Calu3 (cell line): ENCODE measurements at regions not wholly inside any gene's neighbourhood (a gene's known extent, or its start where the extent isn't known, plus 50 kb on each side); places are given as distances from the start of the nearest gene placed in this dataset.

Experiments
- BruUV-seq: library from RNA; stranded (reverse); fragments of 400-500 nt; replicated peaks from 2 replicates; lab custom pipeline; 2021; lab: Mats Ljungman, UMichigan
- CTCF ChIA-PET: fragments of 300-600 bp; sonication (Branson Sonifier 250); formaldehyde crosslinking; loops from one replicate; lab custom pipeline; 2022; ENCODE audit warnings: antibody characterized with exemption; lab: Charles Lee
- DNase-seq: peaks from one replicate; pipeline ENCODE4 v3.0.0; 2022
- H3K27ac Mint-ChIP-seq: one replicate; pipeline ENCODE4 v1.8.0; 2022; ENCODE audit warnings: mixed read lengths; ENCODE audit not compliant: unreplicated experiment
- H3K27me3 Mint-ChIP-seq: one replicate; pipeline ENCODE4 v1.8.0; 2022; ENCODE audit warnings: mixed read lengths; ENCODE audit not compliant: unreplicated experiment
- H3K36me3 Mint-ChIP-seq: one replicate; pipeline ENCODE4 v1.8.0; 2022; ENCODE audit warnings: mild to moderate bottlenecking, moderate library complexity, mixed read lengths; ENCODE audit not compliant: insufficient read depth, unreplicated experiment
- H3K4me1 Mint-ChIP-seq: one replicate; pipeline ENCODE4 v1.8.0; 2022; ENCODE audit warnings: mild to moderate bottlenecking, low read depth, mixed read lengths; ENCODE audit not compliant: unreplicated experiment
- H3K4me3 Mint-ChIP-seq: one replicate; pipeline ENCODE4 v1.8.0; 2022; ENCODE audit warnings: mild to moderate bottlenecking, low read depth, moderate library complexity, mixed read lengths; ENCODE audit not compliant: unreplicated experiment
- H3K9me3 Mint-ChIP-seq: one replicate; pipeline ENCODE4 v1.8.0; 2022; ENCODE audit warnings: low read depth, mixed read lengths; ENCODE audit not compliant: unreplicated experiment
- intact Hi-C: fragments of 100-400 bp; cut with micrococcal nuclease; formaldehyde crosslinking; loops from one replicate; pipeline ENCODE4 v1.10.0; 2022; ENCODE audit not compliant: unreplicated experiment
- TF ChIP-seq, protein P1 (sequence below): fragments of 200-600 bp; IDR thresholded peaks from one replicate; pipeline ENCODE4 v1.8.0; 2022; ENCODE audit warnings: antibody characterized with exemption; ENCODE audit not compliant: unreplicated experiment

DNA sequence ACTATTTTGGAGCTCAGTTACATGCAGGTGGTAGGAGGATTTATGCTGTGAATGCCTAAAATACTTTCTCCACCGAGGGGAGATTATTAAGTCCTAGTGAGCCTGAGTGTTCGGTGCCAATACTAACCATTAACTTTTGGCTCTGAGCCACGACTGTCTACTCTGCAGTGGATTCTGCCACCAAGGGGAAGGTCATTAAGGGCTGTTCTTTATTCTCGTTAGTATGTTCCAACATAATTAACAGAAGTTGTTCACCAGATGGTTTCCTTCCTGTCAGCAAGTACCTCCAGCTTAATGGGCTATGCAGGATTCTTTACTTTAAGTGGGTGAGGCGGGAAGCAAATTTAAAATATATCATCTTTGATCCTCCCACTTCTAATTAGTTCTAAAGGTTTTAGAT is 326.3 kb downstream of the BMP4 start:
- CTCF ChIA-PET: no interaction called here
- H3K4me3 Mint-ChIP-seq: no peak overlapping the region
- H3K27me3 Mint-ChIP-seq: peaks cover under 1% of the 10 kb centered on the region
- H3K9me3 Mint-ChIP-seq: no peaks in the 10 kb centered on the region
- no peaks in the 10 kb centered on the region for H3K36me3 Mint-ChIP-seq
- no peak overlapping the region for H3K27ac Mint-ChIP-seq
- no TSS peak for BruUV-seq
- peaks cover 7% of the 10 kb centered on the region for H3K4me1 Mint-ChIP-seq
- TF ChIP-seq, protein P1, sequence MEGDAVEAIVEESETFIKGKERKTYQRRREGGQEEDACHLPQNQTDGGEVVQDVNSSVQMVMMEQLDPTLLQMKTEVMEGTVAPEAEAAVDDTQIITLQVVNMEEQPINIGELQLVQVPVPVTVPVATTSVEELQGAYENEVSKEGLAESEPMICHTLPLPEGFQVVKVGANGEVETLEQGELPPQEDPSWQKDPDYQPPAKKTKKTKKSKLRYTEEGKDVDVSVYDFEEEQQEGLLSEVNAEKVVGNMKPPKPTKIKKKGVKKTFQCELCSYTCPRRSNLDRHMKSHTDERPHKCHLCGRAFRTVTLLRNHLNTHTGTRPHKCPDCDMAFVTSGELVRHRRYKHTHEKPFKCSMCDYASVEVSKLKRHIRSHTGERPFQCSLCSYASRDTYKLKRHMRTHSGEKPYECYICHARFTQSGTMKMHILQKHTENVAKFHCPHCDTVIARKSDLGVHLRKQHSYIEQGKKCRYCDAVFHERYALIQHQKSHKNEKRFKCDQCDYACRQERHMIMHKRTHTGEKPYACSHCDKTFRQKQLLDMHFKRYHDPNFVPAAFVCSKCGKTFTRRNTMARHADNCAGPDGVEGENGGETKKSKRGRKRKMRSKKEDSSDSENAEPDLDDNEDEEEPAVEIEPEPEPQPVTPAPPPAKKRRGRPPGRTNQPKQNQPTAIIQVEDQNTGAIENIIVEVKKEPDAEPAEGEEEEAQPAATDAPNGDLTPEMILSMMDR: no peak
- no peak for DNase-seq
- intact Hi-C loops: no loop called here

DNA sequence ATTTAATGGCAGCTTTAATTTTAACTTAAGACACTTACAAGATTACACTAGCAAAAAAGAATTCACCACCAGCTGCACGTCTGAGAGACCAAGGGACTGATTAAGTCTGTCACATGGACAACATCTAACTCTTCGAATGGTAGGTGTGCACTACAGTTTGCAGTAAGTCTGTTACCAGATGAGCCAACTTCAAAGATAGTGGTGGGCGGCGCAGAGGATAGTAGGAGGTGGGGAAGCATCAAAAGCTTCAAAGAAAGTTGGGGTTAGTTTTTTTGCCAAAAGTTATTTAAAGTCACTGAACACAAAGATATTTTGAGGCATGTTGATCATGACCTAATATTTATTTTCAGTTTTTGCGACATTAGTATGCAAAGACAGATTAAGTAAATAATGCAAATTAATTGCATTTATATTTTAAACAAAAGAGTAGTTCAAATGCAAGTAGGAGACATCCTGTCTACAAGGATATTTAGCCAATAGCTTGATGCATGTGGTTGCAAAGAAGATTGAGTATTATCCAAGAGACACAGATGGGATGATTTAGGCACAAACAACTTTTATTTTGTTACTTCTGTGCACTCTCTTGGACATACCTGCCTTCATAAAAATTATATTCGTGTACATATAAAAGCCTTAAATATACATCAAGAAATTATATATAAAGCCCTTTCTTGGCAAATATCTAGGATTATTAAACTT is 327.7 kb downstream of the BMP4 start:
- Mint-ChIP-seq H3K9me3 (no peaks in the 10 kb centered on the region), H3K36me3 (no peaks in the 10 kb centered on the region), H3K27ac (no peak overlapping the region), H3K4me3 (no peak overlapping the region), H3K4me1 (peaks cover 7% of the 10 kb centered on the region), H3K27me3 (no peaks in the 10 kb centered on the region)
- TF ChIP-seq, protein P1: no peak
- DNase-seq: no peak
- CTCF ChIA-PET: no interaction called here
- intact Hi-C loops: no loop called here
- BruUV-seq: no TSS peak

DNA sequence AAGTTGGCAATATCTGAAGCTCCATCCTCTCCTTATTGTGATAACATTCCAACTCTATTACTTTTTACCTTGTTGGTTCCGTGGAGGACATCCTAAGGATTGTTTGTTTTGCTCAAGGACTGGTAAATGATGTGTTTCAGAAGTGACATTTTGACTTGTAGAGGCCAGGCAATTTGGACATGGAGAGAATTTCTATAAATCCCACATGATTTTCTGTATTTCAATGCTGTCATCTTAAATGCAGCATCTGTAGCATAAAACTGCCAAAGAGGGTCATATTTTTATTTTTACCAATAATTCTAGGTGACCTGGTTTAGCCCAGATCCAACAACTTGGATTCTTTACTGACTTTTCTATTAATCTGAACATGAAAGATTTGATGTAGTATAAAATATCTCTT is 328.4 kb downstream of the BMP4 start:
- Mint-ChIP-seq H3K36me3 (no peaks in the 10 kb centered on the region), H3K9me3 (no peaks in the 10 kb centered on the region), H3K4me3 (no peak overlapping the region), H3K27ac (no peak overlapping the region), H3K27me3 (no peaks in the 10 kb centered on the region), H3K4me1 (peaks cover 7% of the 10 kb centered on the region)
- intact Hi-C loops: no loop called here
- TF ChIP-seq, protein P1: no peak
- CTCF ChIA-PET: no interaction called here
- DNase-seq: no peak
- no TSS peak for BruUV-seq

DNA sequence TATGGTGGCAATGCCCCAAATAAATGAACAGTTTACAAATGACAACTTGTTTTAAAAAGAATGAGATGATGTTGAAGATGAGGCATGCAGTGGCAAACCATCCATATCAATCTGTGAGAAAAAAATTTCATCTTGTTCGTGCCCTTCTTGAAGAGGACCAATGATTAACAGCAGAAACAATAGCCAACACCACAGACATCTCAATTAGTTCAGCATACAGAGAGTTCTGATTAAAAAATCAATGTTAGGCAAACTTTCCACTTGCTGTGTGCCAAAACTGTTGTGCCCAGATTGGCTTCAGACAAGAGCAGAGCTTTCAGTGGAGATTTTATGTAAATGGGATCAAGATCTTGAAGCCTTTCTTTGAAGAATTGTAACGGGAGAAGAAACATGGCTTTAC is 329.9 kb downstream of the BMP4 start:
- DNase-seq: no peak
- intact Hi-C loops: no loop called here
- Mint-ChIP-seq H3K4me3 (no peak overlapping the region), H3K36me3 (no peaks in the 10 kb centered on the region), H3K4me1 (peaks cover 7% of the 10 kb centered on the region), H3K27ac (no peak overlapping the region), H3K9me3 (no peaks in the 10 kb centered on the region), H3K27me3 (no peaks in the 10 kb centered on the region)
- no TSS peak for BruUV-seq
- TF ChIP-seq, protein P1: no peak
- CTCF ChIA-PET: no interaction called here
